ENCODE measurements at regions not wholly inside any gene's neighbourhood (a gene's known extent, or its start where the extent isn't known, plus 50 kb on each side); places are given as distances from the start of the nearest gene placed in this dataset.

DNA sequence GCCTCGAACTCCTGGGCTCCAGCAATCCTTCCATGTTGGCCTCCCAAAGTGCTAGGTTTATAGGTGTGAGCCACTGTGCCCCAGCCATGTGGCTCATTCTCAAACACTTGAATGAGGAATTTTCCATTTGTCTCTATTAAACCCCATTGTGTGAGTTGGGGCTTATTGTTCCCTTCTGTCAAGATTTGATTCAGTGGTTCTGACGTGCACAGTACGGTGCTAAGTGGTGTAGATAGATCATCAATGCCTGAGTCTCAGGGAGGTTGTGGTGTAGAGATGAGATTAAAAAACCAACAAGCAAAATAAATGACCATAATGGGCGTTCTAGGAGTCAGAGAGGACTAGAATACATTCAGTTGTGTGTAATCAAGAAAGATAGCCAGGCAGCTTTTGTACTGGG is 335.6 kb downstream of the PRL start:
- Mint-ChIP-seq H3K27ac (no peak overlapping the region), H3K4me3 (no peak overlapping the region), H3K36me3 (no peaks in the 10 kb centered on the region), H3K4me1 (peaks cover 0 to 5% (median under 1%) of the 10 kb centered on the region in 4 donors), H3K9me3 (peaks cover 0 to 2% (median 0%) of the 10 kb centered on the region in 8 donors), H3K27me3 (peaks cover 0 to 3% of the 10 kb centered on the region in 2 donors)
- DNase-seq, result no peak
- no peaks in the 10 kb centered on the region for H3K4me1 ChIP-seq (ENCODE audit: insufficient read depth, low read length)
- H3K27ac ChIP-seq (ENCODE audit: low read depth, low read length), result no peak overlapping the region
- ChIA-PET POLR2A (ENCODE audit: partially characterized antibody) (no interaction called here), CTCF (ENCODE audit: partially characterized antibody) (no interaction called here)
- H3K9me3 ChIP-seq (ENCODE audit: control insufficient read depth in 1 of 2, low read length in 2 of 2), result no peaks in the 10 kb centered on the region
- H3K27me3 ChIP-seq (ENCODE audit: insufficient read depth, low read length), result no peaks in the 10 kb centered on the region
- intact Hi-C loops (cut with micrococcal nuclease), result no loop called here
- H3K4me3 ChIP-seq (ENCODE audit: low read length in 2 of 2), result no peak overlapping the region
- no peaks in the 10 kb centered on the region for H3K36me3 ChIP-seq (ENCODE audit: insufficient read depth, low read length)

DNA sequence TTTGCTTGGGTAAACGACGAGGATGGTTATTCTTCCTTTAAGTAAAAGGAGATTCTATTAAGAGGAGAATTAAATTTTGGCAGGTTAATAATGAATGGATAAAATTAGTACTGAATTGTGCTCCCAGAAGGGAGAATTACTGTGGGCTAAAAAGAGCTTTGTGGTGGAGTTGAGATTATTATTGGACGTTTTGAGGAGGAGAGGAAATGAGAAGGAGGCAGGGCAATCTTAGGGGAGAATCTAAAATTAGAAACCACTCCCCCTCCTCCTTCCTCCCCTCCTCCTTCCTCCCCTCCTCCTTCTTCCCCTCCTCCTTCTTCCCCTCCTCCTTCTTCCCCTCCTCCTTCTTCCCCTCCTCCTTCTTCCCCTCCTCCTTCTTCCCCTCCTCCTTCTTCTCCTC is 331.8 kb downstream of the PRL start:
- no peak for DNase-seq
- Mint-ChIP-seq H3K4me3 (no peak overlapping the region), H3K4me1 (peaks cover 0 to 5% (median under 1%) of the 10 kb centered on the region in 4 donors), H3K27me3 (peaks cover 0 to 2% of the 10 kb centered on the region in 2 donors), H3K36me3 (no peaks in the 10 kb centered on the region), H3K27ac (no peak overlapping the region), H3K9me3 (peaks cover 0 to 2% (median 0%) of the 10 kb centered on the region in 8 donors)
- Histone ChIP-seq H3K9me3 (ENCODE audit: control insufficient read depth in 1 of 2, low read length in 2 of 2) (no peaks in the 10 kb centered on the region), H3K27ac (ENCODE audit: low read depth, low read length) (no peak overlapping the region), H3K36me3 (ENCODE audit: insufficient read depth, low read length) (no peaks in the 10 kb centered on the region), H3K4me3 (ENCODE audit: low read length in 2 of 2) (no peak overlapping the region), H3K4me1 (ENCODE audit: insufficient read depth, low read length) (no peaks in the 10 kb centered on the region), H3K27me3 (ENCODE audit: insufficient read depth, low read length) (no peaks in the 10 kb centered on the region)
- ChIA-PET POLR2A (ENCODE audit: partially characterized antibody) (no interaction called here), CTCF (ENCODE audit: partially characterized antibody) (no interaction called here)
- intact Hi-C loops (cut with micrococcal nuclease), result no loop called here

DNA sequence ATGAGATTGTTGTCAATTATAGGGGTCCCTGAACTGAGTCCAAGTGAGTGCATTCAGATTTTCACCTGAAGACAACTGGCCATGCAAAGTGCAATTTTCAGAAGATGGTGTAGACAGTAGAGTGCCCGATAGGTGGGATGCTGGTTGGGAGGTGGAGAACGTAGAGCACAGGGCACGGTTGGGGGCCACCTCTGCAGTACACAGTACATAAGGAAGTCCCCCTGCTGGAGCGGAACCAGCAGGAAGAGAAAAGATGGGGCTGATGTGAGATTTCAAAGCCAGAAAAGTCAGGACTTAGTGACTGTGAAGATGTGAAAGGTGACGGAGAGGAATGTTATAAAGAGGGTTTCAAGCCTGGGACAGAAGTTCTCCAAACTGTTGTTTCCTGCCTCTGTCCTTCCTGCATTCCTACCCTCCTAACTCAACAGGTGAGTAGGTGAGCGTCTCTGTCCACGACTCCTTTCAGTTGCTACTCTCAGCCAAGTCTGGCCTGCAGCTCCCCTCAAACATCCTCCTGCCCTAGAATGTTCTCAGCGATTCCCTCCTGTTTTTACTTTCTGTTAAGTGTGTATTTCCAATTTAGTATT is 330.8 kb downstream of the PRL start:
- Mint-ChIP-seq H3K9me3 (peaks cover 0 to 2% (median 0%) of the 10 kb centered on the region in 8 donors), H3K36me3 (no peaks in the 10 kb centered on the region), H3K27ac (no peak overlapping the region), H3K4me3 (no peak overlapping the region), H3K27me3 (peaks cover 0 to 2% of the 10 kb centered on the region in 2 donors), H3K4me1 (peaks cover 0 to 5% (median under 1%) of the 10 kb centered on the region in 4 donors)
- CTCF ChIA-PET (ENCODE audit: partially characterized antibody), result no interaction called here
- DNase-seq, result no peak
- no peak overlapping the region for H3K27ac ChIP-seq (ENCODE audit: low read depth, low read length)
- no peaks in the 10 kb centered on the region for H3K27me3 ChIP-seq (ENCODE audit: insufficient read depth, low read length)
- no peaks in the 10 kb centered on the region for H3K36me3 ChIP-seq (ENCODE audit: insufficient read depth, low read length)
- H3K9me3 ChIP-seq (ENCODE audit: control insufficient read depth in 1 of 2, low read length in 2 of 2), result no peaks in the 10 kb centered on the region
- no peak overlapping the region for H3K4me3 ChIP-seq (ENCODE audit: low read length in 2 of 2)
- intact Hi-C loops (cut with micrococcal nuclease), result no loop called here
- H3K4me1 ChIP-seq (ENCODE audit: insufficient read depth, low read length), result no peaks in the 10 kb centered on the region
- POLR2A ChIA-PET (ENCODE audit: partially characterized antibody), result no interaction called here

DNA sequence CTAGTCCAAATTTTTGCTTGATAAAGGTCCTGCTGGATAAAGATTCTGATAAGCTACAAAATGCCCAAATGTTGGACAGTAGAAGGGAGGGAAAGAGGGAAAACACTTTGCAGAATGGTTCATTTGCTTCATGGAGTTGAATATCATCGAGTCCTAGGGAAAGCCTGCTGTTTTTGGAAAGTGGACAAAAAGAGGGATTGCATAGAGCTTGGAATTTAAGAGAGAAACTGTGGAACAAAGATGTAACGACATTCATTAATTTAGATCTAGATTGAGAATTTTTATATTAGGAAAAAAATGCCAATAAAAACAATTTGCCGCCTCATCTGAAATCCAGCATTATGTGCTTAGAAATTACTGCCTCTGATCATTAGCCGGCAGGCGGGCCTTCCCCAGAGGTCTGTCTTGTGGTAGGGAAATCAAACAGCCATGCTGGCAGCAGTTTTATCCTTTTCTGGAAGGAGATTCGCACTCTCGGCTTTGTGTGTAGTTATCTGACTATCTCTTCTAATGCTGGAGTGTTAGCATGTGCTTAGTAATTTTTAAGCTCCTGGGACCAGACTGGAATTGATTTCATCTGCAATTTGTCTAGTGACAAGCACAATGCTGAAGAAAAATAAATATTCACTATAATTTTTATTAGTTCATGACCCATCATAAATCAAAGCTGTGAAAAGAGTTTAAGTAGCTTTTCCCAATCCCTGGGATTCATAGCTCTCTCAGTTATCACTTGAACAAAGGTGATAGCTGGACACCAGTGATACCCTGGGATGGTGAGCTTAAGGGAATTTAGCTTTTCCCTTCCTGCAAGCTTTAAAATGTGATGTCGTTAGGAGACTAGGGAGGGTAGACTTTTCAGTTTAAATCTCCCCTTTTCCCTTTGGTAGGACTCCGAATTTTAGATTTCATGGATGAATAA is 329.5 kb downstream of the PRL start:
- Mint-ChIP-seq H3K9me3 (peaks cover 0 to 2% (median 0%) of the 10 kb centered on the region in 8 donors), H3K4me1 (peaks cover 0 to 5% (median under 1%) of the 10 kb centered on the region in 4 donors), H3K36me3 (no peaks in the 10 kb centered on the region), H3K27ac (no peak overlapping the region), H3K4me3 (no peak overlapping the region), H3K27me3 (peaks cover 0 to 2% of the 10 kb centered on the region in 2 donors)
- Histone ChIP-seq H3K27ac (ENCODE audit: low read depth, low read length) (no peak overlapping the region), H3K27me3 (ENCODE audit: insufficient read depth, low read length) (no peaks in the 10 kb centered on the region), H3K36me3 (ENCODE audit: insufficient read depth, low read length) (no peaks in the 10 kb centered on the region), H3K9me3 (ENCODE audit: control insufficient read depth in 1 of 2, low read length in 2 of 2) (no peaks in the 10 kb centered on the region), H3K4me1 (ENCODE audit: insufficient read depth, low read length) (no peaks in the 10 kb centered on the region), H3K4me3 (ENCODE audit: low read length in 2 of 2) (no peak overlapping the region)
- CTCF ChIA-PET (ENCODE audit: partially characterized antibody), result no interaction called here
- no peak for DNase-seq
- intact Hi-C loops (cut with micrococcal nuclease), result no loop called here
- POLR2A ChIA-PET (ENCODE audit: partially characterized antibody), result no interaction called here

GRCh38 chr6:21968411-21968810 is 328.4 kb downstream of the PRL start:
- Histone ChIP-seq H3K9me3 (ENCODE audit: control insufficient read depth in 1 of 2, low read length in 2 of 2) (no peaks in the 10 kb centered on the region), H3K4me3 (ENCODE audit: low read length in 2 of 2) (no peak overlapping the region), H3K27ac (ENCODE audit: low read depth, low read length) (no peak overlapping the region), H3K27me3 (ENCODE audit: insufficient read depth, low read length) (no peaks in the 10 kb centered on the region), H3K36me3 (ENCODE audit: insufficient read depth, low read length) (no peaks in the 10 kb centered on the region), H3K4me1 (ENCODE audit: insufficient read depth, low read length) (no peaks in the 10 kb centered on the region)
- Mint-ChIP-seq H3K27ac (no peak overlapping the region), H3K4me1 (peaks cover 0 to 5% (median under 1%) of the 10 kb centered on the region in 4 donors), H3K27me3 (peaks cover 0 to 2% of the 10 kb centered on the region in 2 donors), H3K4me3 (no peak overlapping the region), H3K36me3 (no peaks in the 10 kb centered on the region), H3K9me3 (peaks cover 0 to 4% (median 0%) of the 10 kb centered on the region in 8 donors)
- ChIA-PET CTCF (ENCODE audit: partially characterized antibody) (no interaction called here), POLR2A (ENCODE audit: partially characterized antibody) (no interaction called here)
- DNase-seq, result no peak
- intact Hi-C loops (cut with micrococcal nuclease), result no loop called here

DNA sequence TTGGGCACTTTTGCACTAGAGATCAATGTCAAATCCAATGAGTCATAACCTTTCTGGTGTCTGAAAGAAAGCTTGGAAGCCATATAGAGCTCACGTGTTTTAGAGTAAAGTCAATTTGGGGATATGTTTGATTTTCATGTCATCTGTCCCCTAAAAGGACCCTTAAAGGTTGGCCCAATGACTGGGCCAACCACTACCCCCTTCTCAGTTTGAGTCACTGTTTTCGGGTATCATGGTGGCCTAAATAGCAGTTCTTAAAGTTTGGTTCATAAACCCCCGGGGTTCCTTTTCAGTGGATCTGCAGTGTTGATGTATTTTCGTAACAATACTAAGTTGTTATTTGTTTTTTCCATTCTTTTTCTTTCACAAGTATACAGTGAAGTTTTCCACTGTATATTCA is 327.6 kb downstream of the PRL start:
- H3K9me3 ChIP-seq (ENCODE audit: control insufficient read depth in 1 of 2, low read length in 2 of 2), result no peaks in the 10 kb centered on the region
- no peaks in the 10 kb centered on the region for H3K36me3 ChIP-seq (ENCODE audit: insufficient read depth, low read length)
- no peak overlapping the region for H3K27ac Mint-ChIP-seq
- peaks cover 0 to 2% of the 10 kb centered on the region in 2 donors for H3K27me3 Mint-ChIP-seq
- intact Hi-C loops (cut with micrococcal nuclease), result no loop called here
- H3K4me3 ChIP-seq (ENCODE audit: low read length in 2 of 2), result no peak overlapping the region
- H3K36me3 Mint-ChIP-seq, result no peaks in the 10 kb centered on the region
- CTCF ChIA-PET (ENCODE audit: partially characterized antibody), result no interaction called here
- H3K27me3 ChIP-seq (ENCODE audit: insufficient read depth, low read length), result no peaks in the 10 kb centered on the region
- no peaks in the 10 kb centered on the region for H3K4me1 ChIP-seq (ENCODE audit: insufficient read depth, low read length)
- H3K4me3 Mint-ChIP-seq, result no peak overlapping the region
- peaks cover 0 to 5% (median 0%) of the 10 kb centered on the region in 8 donors for H3K9me3 Mint-ChIP-seq
- DNase-seq, result no peak
- H3K27ac ChIP-seq (ENCODE audit: low read depth, low read length), result no peak overlapping the region
- POLR2A ChIA-PET (ENCODE audit: partially characterized antibody), result no interaction called here
- peaks cover 0 to 5% (median under 1%) of the 10 kb centered on the region in 4 donors for H3K4me1 Mint-ChIP-seq

DNA sequence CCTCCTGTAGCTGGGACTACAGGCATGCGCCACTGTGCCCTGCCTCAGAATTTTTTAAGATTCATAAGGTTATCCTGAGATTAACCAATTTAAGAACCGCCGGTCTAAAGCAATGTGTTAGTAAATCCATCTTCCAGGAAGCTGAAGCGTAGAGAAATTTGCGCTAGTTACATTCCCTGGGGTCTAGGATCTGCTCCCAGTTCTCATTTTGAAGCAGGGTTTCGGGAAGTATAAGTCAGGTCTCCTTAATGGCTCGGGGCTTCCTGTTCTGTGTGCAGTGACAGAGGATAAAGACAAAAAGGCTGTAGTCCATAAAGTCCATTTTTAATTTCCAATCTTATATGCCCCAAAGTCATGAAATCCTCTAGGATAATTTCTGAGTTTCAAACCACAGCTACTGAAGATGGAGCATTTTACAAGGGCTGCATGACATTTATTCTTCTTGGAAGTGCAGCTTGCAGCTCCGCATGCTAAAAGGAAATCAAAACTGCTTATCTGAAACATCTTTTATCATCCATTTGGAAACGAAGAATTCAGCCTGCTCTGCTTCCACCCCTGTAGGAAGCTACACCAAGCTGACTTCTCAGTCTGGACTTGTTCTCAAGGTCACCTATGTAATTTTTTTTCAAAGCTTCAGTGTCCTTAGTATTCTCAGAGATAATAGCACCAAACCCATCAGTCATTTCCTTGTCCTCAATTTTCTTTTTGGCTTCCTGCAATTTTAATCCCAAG is 326.1 kb downstream of the PRL start:
- no peaks in the 10 kb centered on the region for H3K36me3 Mint-ChIP-seq
- POLR2A ChIA-PET (ENCODE audit: partially characterized antibody), result no interaction called here
- CTCF ChIA-PET (ENCODE audit: partially characterized antibody), result no interaction called here

More for the DNA sequence above, 326.1 kb downstream of the PRL start:
- H3K4me3 ChIP-seq (ENCODE audit: low read length in 2 of 2), result no peak overlapping the region
- H3K9me3 ChIP-seq (ENCODE audit: control insufficient read depth in 1 of 2, low read length in 2 of 2), result no peaks in the 10 kb centered on the region
- no peak overlapping the region for H3K27ac ChIP-seq (ENCODE audit: low read depth, low read length)
- no peaks in the 10 kb centered on the region for H3K4me1 ChIP-seq (ENCODE audit: insufficient read depth, low read length)
- Mint-ChIP-seq H3K27ac (no peak overlapping the region), H3K27me3 (peaks cover 0 to 3% of the 10 kb centered on the region in 2 donors), H3K4me3 (no peak overlapping the region), H3K9me3 (peaks cover 0 to 8% (median 0%) of the 10 kb centered on the region in 8 donors), H3K4me1 (no peaks in the 10 kb centered on the region)
- H3K36me3 ChIP-seq (ENCODE audit: insufficient read depth, low read length), result no peaks in the 10 kb centered on the region
- intact Hi-C loops (cut with micrococcal nuclease), result no loop called here
- no peak for DNase-seq
- no peaks in the 10 kb centered on the region for H3K27me3 ChIP-seq (ENCODE audit: insufficient read depth, low read length)
